ENCODE measurements at regions not wholly inside any gene's neighbourhood (a gene's known extent, or its start where the extent isn't known, plus 50 kb on each side); places are given as distances from the start of the nearest gene placed in this dataset.

- dilution Hi-C loops (cut with MboI; ENCODE audit: extremely low pct_ligation_motif_present, low sequenced_read_pairs), result no loop called here
- no peak for FAIRE-seq
- H2AFZ ChIP-seq (ENCODE audit: control insufficient read depth, low read length), result no peak overlapping the region
- no peak overlapping the region for H3K4me2 ChIP-seq (ENCODE audit: control insufficient read depth, extremely low read depth, insufficient read depth, low read depth, low read length)
- no peaks in the 10 kb centered on the region for H3K4me1 ChIP-seq (ENCODE audit: control insufficient read depth, extremely low read depth, insufficient read depth, low read length)
- H3K27ac ChIP-seq (ENCODE audit: control insufficient read depth, insufficient read depth, low read length), result no peak overlapping the region
- no peak overlapping the region for H3K4me3 ChIP-seq (ENCODE audit: control insufficient read depth in 2 of 3, extremely low read depth in 1 of 3, insufficient read depth in 2 of 3, low read depth in 1 of 3, low read length in 3 of 3)
- H4K20me1 ChIP-seq (ENCODE audit: control insufficient read depth, extremely low read depth, insufficient read depth, low read length), result no peaks in the 10 kb centered on the region
- H3K9me1 ChIP-seq (ENCODE audit: control insufficient read depth, extremely low read depth, insufficient read depth, low read length), result no peaks in the 10 kb centered on the region
- H3K36me3 ChIP-seq (ENCODE audit: control insufficient read depth in 2 of 2, extremely low read depth in 1 of 2, insufficient read depth in 2 of 2, low read length in 2 of 2), result no peaks in the 10 kb centered on the region
- TF ChIP-seq EZH2 (IDR thresholded peaks at IDR 0.05; ENCODE audit: low read length), result no peak
- TF ChIP-seq CTCF (optimal IDR thresholded peaks at IDR 0.05 in 1 of 3, IDR thresholded peaks at IDR 0.05 in 1 of 3, conservative IDR thresholded peaks at IDR 0.05 in 1 of 3; ENCODE audit: extremely low read depth in 1 of 3, insufficient read depth in 2 of 3, low read length in 3 of 3), result no peak
- H3K9ac ChIP-seq (ENCODE audit: control insufficient read depth, extremely low read depth, insufficient read depth, low read length), result no peak overlapping the region
- DNase-seq (ENCODE audit: low read depth, low spot score), result no peak
- H3K79me2 ChIP-seq (ENCODE audit: control insufficient read depth, insufficient read depth, low read length), result no peaks in the 10 kb centered on the region
- H3K9me3 ChIP-seq (ENCODE audit: control insufficient read depth, low read depth, low read length), result no peaks in the 10 kb centered on the region
- H3K27me3 ChIP-seq (ENCODE audit: control insufficient read depth, extremely low read depth, insufficient read depth, low read length), result no peaks in the 10 kb centered on the region
These were observed 331.3 kb upstream of the RBMS3 start for GRCh38 chr3:28949580-28949979.

- Histone ChIP-seq H4K20me1 (ENCODE audit: control insufficient read depth, extremely low read depth, insufficient read depth, low read length) (no peaks in the 10 kb centered on the region), H3K4me3 (ENCODE audit: control insufficient read depth in 2 of 3, extremely low read depth in 1 of 3, insufficient read depth in 2 of 3, low read depth in 1 of 3, low read length in 3 of 3) (no peak overlapping the region), H2AFZ (ENCODE audit: control insufficient read depth, low read length) (no peak overlapping the region), H3K4me2 (ENCODE audit: control insufficient read depth, extremely low read depth, insufficient read depth, low read depth, low read length) (no peak overlapping the region), H3K9me3 (ENCODE audit: control insufficient read depth, low read depth, low read length) (no peaks in the 10 kb centered on the region), H3K9ac (ENCODE audit: control insufficient read depth, extremely low read depth, insufficient read depth, low read length) (no peak overlapping the region), H3K27me3 (ENCODE audit: control insufficient read depth, extremely low read depth, insufficient read depth, low read length) (no peaks in the 10 kb centered on the region), H3K9me1 (ENCODE audit: control insufficient read depth, extremely low read depth, insufficient read depth, low read length) (no peaks in the 10 kb centered on the region), H3K36me3 (ENCODE audit: control insufficient read depth in 2 of 2, extremely low read depth in 1 of 2, insufficient read depth in 2 of 2, low read length in 2 of 2) (no peaks in the 10 kb centered on the region), H3K27ac (ENCODE audit: control insufficient read depth, insufficient read depth, low read length) (no peak overlapping the region), H3K4me1 (ENCODE audit: control insufficient read depth, extremely low read depth, insufficient read depth, low read length) (no peaks in the 10 kb centered on the region), H3K79me2 (ENCODE audit: control insufficient read depth, insufficient read depth, low read length) (no peaks in the 10 kb centered on the region)
- FAIRE-seq, result no peak
- TF ChIP-seq CTCF (optimal IDR thresholded peaks at IDR 0.05 in 1 of 3, IDR thresholded peaks at IDR 0.05 in 1 of 3, conservative IDR thresholded peaks at IDR 0.05 in 1 of 3; ENCODE audit: extremely low read depth in 1 of 3, insufficient read depth in 2 of 3, low read length in 3 of 3), result no peak
- TF ChIP-seq EZH2 (IDR thresholded peaks at IDR 0.05; ENCODE audit: low read length), result no peak
- DNase-seq (ENCODE audit: low read depth, low spot score), result no peak
- dilution Hi-C loops (cut with MboI; ENCODE audit: extremely low pct_ligation_motif_present, low sequenced_read_pairs), result no loop called here
These were observed 330.3 kb upstream of the RBMS3 start for GRCh38 chr3:28950614-28951013.

Data from keratinocyte (primary cell).